ENCODE measurements at regions not wholly inside any gene's neighbourhood (a gene's known extent, or its start where the extent isn't known, plus 50 kb on each side); places are given as distances from the start of the nearest gene placed in this dataset.

- Histone ChIP-seq H3K4me3 (no peak overlapping the region), H3K27ac (no peak overlapping the region), H3K27me3 (no peaks in the 10 kb centered on the region), H3K4me1 (no peaks in the 10 kb centered on the region), H3K9me3 (peaks cover 0 to 4% (median 0%) of the 10 kb centered on the region in 3 donors), H3K36me3 (no peaks in the 10 kb centered on the region)
- in situ Hi-C loops (cut with MboI; ENCODE audit: low sequenced_read_pairs in 4 of 4) (no loop called here), intact Hi-C loops (cut with DNase I; ENCODE audit: low total_unique reads) (no loop called here)
- TF ChIP-seq POLR2A (IDR thresholded peaks at IDR 0.05) (no peak), CTCF (IDR thresholded peaks at IDR 0.05 in 4 of 5, conservative IDR thresholded peaks at IDR 0.05 in 1 of 5) (no peak)
- DNase-seq, result no peak
- ATAC-seq, result no peak
Measured at GRCh38 chr6:80540700-80541099, 434.2 kb downstream of the BCKDHB start.

GRCh38 chr6:80537118-80537972 lies 430.9 kb downstream of the BCKDHB start:
- H3K27ac ChIP-seq, result no peak overlapping the region
- no peaks in the 10 kb centered on the region for H3K27me3 ChIP-seq
- DNase-seq (no peak), ATAC-seq (no peak)
- H3K36me3 ChIP-seq, result no peaks in the 10 kb centered on the region
- no peak for TF ChIP-seq CTCF (IDR thresholded peaks at IDR 0.05 in 4 of 5, conservative IDR thresholded peaks at IDR 0.05 in 1 of 5)
- no peak for TF ChIP-seq POLR2A (IDR thresholded peaks at IDR 0.05)
- H3K4me3 ChIP-seq, result no peak overlapping the region
- H3K9me3 ChIP-seq, result peaks cover 0 to 4% (median 0%) of the 10 kb centered on the region in 3 donors
- intact Hi-C loops (cut with DNase I; ENCODE audit: low total_unique reads), result no loop called here
- in situ Hi-C loops (cut with MboI; ENCODE audit: low sequenced_read_pairs in 4 of 4), result no loop called here
- no peaks in the 10 kb centered on the region for H3K4me1 ChIP-seq

GRCh38 chr6:80535914-80536565 lies 429.6 kb downstream of the BCKDHB start:
- Histone ChIP-seq H3K27ac (no peak overlapping the region), H3K9me3 (peaks cover 0 to 4% (median 0%) of the 10 kb centered on the region in 3 donors), H3K4me1 (no peaks in the 10 kb centered on the region), H3K4me3 (no peak overlapping the region), H3K27me3 (no peaks in the 10 kb centered on the region), H3K36me3 (no peaks in the 10 kb centered on the region)
- intact Hi-C loops (cut with DNase I; ENCODE audit: low total_unique reads), result no loop called here
- no peak for ATAC-seq
- TF ChIP-seq CTCF (IDR thresholded peaks at IDR 0.05 in 4 of 5, conservative IDR thresholded peaks at IDR 0.05 in 1 of 5), result no peak
- no peak for TF ChIP-seq POLR2A (IDR thresholded peaks at IDR 0.05)
- in situ Hi-C loops (cut with MboI; ENCODE audit: low sequenced_read_pairs in 4 of 4), result no loop called here
- DNase-seq, result no peak

DNA sequence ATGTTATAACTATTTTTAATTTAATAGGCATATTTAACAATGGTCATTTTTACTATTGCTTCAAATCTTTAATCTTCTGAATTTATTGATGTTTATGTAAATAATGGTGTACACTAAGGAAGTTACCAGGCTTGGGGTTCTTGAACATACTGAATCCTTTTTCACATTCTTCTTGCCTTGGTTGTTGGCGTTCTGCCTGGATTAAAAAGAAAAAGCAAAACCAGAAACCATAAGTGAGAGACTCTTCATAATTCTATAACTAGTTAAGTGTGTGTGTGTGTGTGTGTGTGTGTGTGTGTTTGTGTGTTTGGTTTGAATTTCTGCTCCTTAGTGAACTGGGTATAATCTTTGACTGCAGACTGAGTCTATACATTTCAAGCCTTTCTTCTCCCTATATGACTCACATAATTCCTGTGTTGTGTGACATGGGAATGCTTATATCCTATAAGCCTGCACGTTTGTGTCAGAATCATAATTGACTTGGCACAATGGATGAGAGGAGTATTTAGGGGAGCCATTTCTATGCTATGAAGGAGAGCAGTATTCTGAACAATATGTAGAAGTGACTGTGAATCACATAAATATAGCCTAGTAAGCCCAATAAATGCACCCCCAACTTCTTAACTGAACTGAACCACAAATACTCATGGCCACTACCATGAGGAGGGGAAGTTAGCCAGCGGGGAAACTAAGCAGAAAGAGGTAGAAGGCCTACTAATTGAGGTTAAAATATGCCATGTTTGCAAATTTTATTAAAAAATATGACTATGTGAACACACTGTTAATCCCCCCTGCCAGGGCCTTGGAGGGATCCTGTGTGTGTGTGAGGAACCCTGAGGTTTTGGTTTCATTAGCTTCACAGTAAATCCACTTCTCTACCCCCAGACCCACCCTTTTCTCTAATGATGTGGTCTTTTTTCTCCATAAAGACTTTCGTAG lies 425.5 kb downstream of the BCKDHB start:
- in situ Hi-C loops (cut with MboI; ENCODE audit: low sequenced_read_pairs in 4 of 4), result no loop called here
- H3K4me3 ChIP-seq, result no peak overlapping the region
- ATAC-seq (no peak), DNase-seq (no peak)
- no peaks in the 10 kb centered on the region for H3K9me3 ChIP-seq
- intact Hi-C loops (cut with DNase I; ENCODE audit: low total_unique reads), result no loop called here
- H3K27me3 ChIP-seq, result no peaks in the 10 kb centered on the region
- TF ChIP-seq POLR2A (IDR thresholded peaks at IDR 0.05) (no peak), CTCF (IDR thresholded peaks at IDR 0.05 in 4 of 5, conservative IDR thresholded peaks at IDR 0.05 in 1 of 5) (no peak)
- no peak overlapping the region for H3K27ac ChIP-seq
- H3K4me1 ChIP-seq, result no peaks in the 10 kb centered on the region
- H3K36me3 ChIP-seq, result no peaks in the 10 kb centered on the region

All from gastrocnemius medialis (tissue), 4 donors.